ENCODE measurements at regions not wholly inside any gene's neighbourhood (a gene's known extent, or its start where the extent isn't known, plus 50 kb on each side); places are given as distances from the start of the nearest gene placed in this dataset.
"Not testable (repeated sequence)": the region's sequence is repeated elsewhere in the genome, so short reads cannot be mapped to it uniquely, and the experiment has no call there.

DNA sequence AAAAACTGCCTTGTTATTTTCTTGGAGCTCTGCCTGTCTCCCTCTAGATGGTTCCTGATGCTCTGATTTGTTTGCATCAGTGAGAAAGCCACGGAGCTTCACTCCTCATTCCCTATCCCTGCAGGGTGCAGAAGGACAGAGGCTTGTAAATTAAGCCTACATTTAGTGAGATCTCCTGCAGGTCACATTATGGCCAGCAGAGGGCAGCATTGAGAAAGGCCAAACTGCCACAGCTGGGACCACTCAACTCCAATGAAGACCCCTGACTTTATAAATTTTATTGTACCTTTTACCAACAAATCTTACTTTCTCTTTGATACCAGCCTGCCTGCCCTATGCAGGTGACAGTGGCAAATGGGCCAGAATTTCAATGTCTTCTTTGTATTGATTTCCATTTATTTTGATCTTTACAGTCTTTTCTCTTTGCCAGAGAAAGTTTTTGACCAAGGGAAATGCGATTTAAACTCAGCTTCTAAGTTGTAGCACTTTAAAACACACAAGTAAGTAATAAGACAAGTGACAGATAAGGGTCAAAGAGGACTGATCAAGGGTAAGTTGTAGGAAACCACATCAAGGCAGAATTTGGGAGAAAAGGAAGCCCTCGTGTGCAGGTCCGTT is 1029.1 kb upstream of the KLHL29 start:
- DNase-seq (ENCODE audit: low spot score), result peak; percentile 25

- no peak for DNase-seq (ENCODE audit: low spot score)
Measured at GRCh38 chr2:22359071-22359672, 1025.8 kb upstream of the KLHL29 start.

- no peak for DNase-seq (ENCODE audit: low spot score)
Measured at GRCh38 chr2:22360735-22361374, 1024.1 kb upstream of the KLHL29 start.

GRCh38 chr2:22361571-22361970 is 1023.4 kb upstream of the KLHL29 start:
- no peak for DNase-seq (ENCODE audit: low spot score)

DNA sequence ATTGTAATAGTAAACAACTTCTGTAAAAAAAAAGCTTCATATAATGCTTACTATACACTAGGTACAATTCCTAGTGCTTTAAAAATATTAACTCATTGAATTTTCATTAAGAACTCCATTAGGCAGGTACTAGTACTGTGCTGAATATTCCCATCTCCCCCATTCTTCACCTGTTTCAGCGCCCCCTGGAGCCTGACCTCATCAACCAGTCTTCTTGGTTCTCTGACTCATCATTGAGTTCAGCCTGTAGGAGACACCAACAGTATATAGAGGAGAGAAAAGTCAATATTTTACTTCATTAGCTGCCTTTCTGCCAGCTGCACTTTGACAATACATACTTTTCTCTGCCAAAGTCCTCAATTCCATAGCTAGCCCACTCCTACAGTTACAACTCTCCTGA is 1009.9 kb upstream of the KLHL29 start:
- no peak for DNase-seq (ENCODE audit: low spot score)

DNA sequence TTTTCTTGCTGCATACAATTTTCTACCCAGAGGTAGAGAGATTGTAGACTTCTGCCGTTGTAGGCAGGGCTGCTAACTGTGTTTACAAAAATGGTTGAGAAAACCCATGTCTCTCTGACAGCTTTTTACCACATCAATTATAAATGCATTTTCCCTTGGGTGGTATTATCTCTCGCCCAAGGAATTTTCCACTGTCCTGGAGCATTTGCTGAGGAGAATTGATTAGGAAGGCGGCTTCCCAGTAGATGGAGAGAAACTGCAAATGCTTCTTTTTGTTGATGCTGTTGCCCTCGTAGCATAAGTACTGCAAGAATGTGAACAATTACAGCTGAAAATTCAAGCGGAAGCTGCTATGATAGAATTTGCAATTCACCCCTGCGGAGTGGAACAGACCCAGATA is 1007.7 kb upstream of the KLHL29 start:
- DNase-seq (ENCODE audit: low spot score), result no peak

DNA sequence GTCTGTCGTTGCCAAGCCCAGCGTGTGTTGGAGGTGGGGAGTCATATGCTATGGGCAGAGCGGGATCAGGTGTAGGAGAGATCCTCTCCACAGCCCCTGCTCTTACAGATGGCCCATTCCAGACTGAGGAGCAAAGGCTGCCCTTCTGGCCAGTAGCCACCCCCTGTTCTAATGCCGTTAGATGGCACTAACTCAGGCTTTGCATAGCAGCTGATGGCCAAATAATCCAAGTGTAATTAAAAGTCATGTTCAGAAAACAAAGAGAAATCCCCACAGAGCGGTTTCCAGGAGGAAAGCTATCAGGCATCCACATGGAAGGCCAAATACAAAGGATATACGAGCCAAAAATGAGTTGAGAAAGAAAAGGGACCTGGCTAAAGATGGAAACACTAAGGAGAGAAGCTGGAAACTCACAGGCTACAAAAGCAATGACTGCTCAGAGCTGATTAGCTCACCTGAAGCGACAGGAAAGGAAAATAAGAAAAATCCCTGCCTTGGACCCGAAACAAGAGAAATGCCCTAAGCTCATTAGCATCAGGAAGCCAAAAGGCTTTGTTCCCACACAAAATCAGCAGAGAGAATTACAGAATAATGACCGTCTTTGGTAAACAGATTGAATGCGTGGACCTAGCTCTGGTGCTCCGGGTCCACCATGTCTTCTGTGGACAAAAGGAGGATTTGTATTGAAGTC is 1002.4 kb upstream of the KLHL29 start:
- DNase-seq (ENCODE audit: low spot score), result no peak

DNA sequence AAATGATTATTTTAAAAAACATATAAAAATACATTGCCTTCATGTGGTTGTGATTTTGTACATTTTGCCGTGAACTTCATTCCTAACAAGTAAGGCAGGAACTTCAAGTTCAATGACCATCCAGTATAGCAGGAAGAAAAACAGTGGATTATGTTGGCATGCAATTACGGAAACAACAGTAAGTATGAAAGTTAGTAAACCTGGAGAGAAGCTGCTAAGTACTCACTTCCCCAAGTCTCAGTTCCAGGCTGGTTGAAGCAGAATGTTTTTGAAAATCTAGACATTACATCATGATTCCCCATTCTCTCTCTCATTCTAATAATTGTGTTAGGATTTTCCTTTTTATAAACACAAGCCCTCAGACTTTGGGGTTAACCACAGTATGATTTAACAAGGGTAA is 987.1 kb upstream of the KLHL29 start:
- DNase-seq (ENCODE audit: low spot score), result no peak

- no peak for DNase-seq (ENCODE audit: low spot score)
Measured at GRCh38 chr2:22403748-22404147, 981.2 kb upstream of the KLHL29 start.

GRCh38 chr2:22406625-22407024 is 978.4 kb upstream of the KLHL29 start:
- DNase-seq (ENCODE audit: low spot score), result no peak

- no peak for DNase-seq (ENCODE audit: low spot score)
Measured at GRCh38 chr2:22420076-22420475, 964.9 kb upstream of the KLHL29 start.

- DNase-seq (ENCODE audit: low spot score), result no peak
Measured at GRCh38 chr2:22442051-22442450, 942.9 kb upstream of the KLHL29 start.

DNA sequence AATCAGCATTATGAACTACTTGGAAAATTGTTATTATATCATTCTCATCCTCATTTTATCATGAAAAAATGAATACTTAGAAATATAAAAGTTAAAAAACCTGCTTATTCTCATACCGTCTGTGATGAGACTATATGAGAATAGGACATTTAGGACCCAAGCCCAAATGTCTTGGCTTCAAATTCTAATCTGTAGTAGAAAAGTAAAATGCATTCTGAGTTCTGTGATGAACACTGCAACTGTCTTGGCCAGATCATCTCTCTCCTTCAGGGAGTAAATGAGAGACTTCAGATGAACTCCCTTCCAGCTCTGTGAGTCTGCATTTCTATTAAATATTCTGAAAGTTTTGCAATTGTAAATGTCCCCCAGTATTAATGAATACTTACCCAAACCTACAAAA is 940.7 kb upstream of the KLHL29 start:
- no peak for DNase-seq (ENCODE audit: low spot score)

DNA sequence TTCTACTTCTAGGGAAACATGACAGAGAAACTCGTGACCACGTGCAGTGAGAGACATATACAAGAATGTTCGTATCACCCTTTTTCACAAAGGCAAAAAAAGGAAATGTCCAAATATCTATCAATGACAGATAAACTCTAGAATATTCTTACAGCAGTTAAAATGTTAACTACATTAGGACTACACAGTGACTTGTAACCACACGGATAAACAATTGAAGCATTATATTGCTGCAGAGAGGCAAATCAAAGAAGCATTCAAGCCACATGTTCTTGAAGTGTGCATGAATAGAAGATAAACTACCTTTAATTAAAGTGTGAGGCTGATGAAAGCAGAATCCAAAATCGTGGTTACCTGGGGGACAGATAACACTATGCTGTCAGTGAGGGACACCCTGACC is 935.3 kb upstream of the KLHL29 start:
- DNase-seq (ENCODE audit: low spot score), result no peak

DNA sequence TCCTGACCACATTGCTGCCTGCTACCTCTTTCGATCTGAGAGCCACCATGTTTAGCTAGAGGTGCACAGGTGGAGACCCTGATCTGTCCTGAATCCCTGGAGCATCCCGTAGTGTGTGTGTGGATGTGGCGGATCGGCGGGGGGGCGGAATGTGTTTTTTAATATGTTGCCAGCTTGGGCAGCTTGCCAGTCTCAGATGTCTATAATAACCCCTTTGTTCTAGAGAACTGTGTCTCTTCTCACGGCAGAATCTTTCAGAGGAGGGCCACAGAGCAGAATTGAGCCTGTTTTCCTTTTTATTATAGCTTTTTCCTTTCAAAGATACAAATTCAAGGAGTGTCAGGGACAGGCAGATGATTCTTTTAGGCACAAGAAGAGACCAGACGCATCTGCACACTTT is 934.1 kb upstream of the KLHL29 start:
- DNase-seq (ENCODE audit: low spot score), result no peak

- DNase-seq (ENCODE audit: low spot score), result no peak
Measured at GRCh38 chr2:22454826-22455485, 930.0 kb upstream of the KLHL29 start.

GRCh38 chr2:22458440-22458839 is 926.5 kb upstream of the KLHL29 start:
- DNase-seq (ENCODE audit: low spot score), result no peak

GRCh38 chr2:22475103-22475502 is 909.9 kb upstream of the KLHL29 start:
- not testable (repeated sequence) for DNase-seq (ENCODE audit: low spot score)

DNA sequence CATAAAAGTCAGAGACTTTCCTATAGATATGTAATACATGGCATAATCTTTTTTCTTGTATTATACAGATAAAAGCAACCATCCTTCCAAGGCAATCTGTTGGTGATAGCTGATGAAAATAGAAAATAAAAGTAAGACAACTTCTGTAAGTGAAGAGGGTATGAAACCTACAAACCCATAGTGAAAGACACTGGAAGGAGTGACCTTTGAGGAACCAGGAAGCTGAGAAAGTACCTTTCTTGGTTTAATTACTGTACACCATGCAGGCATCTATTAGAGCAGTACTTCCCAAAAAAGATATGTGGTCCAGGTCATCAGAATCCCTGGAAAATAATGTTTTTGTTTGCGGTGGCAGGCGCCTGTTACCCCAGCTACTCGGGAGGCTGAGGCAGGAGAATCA is 906.6 kb upstream of the KLHL29 start:
- DNase-seq (ENCODE audit: low spot score), result no peak

DNA sequence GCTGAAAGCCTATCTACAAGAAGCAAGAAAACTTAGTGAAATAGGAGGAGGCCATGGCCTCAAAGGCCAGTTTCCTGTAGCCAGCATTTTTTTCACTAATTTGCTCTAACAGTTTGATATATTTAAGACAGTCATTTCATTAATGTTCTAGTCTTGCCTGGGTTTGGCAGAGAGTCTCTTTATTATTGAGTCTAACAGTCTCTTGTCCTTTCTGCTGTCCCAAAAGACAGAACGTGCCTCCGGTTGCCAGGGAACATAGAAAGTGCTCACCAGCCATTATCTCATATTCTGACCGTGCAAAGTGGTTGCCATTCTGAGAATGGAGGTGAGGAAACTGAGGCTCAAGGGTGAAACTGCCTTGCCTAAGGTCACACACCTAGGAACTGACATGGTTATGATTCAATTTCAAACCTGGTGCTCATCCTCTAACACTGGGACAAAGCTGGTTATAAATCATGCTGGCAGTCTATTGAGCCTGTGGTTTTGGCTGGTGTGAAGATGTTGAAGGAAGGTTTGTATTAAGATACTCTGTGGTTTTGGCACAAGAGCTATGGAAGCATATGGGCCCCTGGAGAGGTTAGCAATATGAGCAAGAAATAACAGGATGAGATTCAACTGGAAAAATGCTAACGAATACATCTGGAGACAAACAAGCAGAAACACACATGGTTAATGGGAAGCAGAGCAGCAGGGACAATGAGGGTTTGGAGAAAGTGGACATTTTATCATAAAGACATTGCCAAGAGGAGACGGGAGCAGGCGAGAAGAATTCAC is 903.3 kb upstream of the KLHL29 start:
- DNase-seq (ENCODE audit: low spot score), result no peak

GRCh38 chr2:22483036-22483435 is 901.9 kb upstream of the KLHL29 start:
- DNase-seq (ENCODE audit: low spot score), result no peak

DNA sequence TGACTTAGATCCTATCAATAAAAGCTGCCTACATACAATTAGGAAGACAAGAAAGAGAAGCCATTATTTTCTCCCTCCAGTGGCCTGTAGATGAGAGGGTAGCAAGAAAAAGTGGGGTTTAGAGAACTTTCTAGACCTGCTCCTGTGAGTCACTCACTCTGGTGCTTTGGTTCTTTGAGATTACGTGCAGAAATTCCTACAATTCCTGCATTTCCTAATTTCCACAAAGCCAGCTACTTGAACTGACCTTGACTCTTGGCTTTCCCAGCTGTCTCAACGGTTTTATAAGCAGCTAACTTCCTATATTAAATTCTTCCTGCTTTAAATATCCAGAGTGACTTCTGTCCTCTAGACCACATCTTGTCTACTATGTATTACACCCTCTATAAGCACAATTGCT is 899.5 kb upstream of the KLHL29 start:
- DNase-seq (ENCODE audit: low spot score), result no peak

Measured in CD4-positive, alpha-beta T cell treated with Interleukin-15 for 4 hours (primary cell).